Loucy (cell line): ENCODE measurements at regions not wholly inside any gene's neighbourhood (a gene's known extent, or its start where the extent isn't known, plus 50 kb on each side); places are given as distances from the start of the nearest gene placed in this dataset.

Experiments used
- H2AFZ ChIP-seq: fragments of 200-600 bp; sonication (generic); 2 replicates; pipeline ENCODE4 v1.6.0; 2016; ENCODE audit warnings: antibody characterized with exemption, mild to moderate bottlenecking, low read length, moderate library complexity
- H3F3A ChIP-seq: fragments of 200-600 bp; 2 replicates; pipeline ENCODE4 v1.6.0; 2016; ENCODE audit warnings: antibody characterized with exemption, low read depth, mild to moderate bottlenecking
- H3K27me3 ChIP-seq: fragments of 200-600 bp; sonication (generic); 2 replicates; pipeline ENCODE4 v1.6.1; 2014; ENCODE audit warnings: low read length, mild to moderate bottlenecking; ENCODE audit not compliant: insufficient read depth, poor library complexity, severe bottlenecking
- H3K36me3 ChIP-seq: fragments of 200-600 bp; sonication (generic); 2 replicates; pipeline ENCODE4 v1.6.1; 2016; ENCODE audit warnings: low read length; ENCODE audit not compliant: insufficient read depth
- H3K4me1 ChIP-seq: fragments of 200-600 bp; sonication (generic); 2 replicates; pipeline ENCODE4 v1.5.1; 2014; ENCODE audit warnings: low read length, mild to moderate bottlenecking; ENCODE audit not compliant: insufficient read depth, poor library complexity, severe bottlenecking
- H3K4me2 ChIP-seq: fragments of 200-600 bp; sonication (generic); 2 replicates; pipeline ENCODE4 v1.6.0; 2014; ENCODE audit warnings: antibody characterized with exemption, low read length, low read depth, mild to moderate bottlenecking; ENCODE audit not compliant: poor library complexity, severe bottlenecking
- H3K4me3 ChIP-seq: fragments of 200-600 bp; sonication (generic); 2 replicates; pipeline ENCODE4 v1.5.1; 2014; ENCODE audit warnings: low read length, mild to moderate bottlenecking, mixed read lengths; ENCODE audit not compliant: poor library complexity, severe bottlenecking
- H3K79me2 ChIP-seq: fragments of 200-600 bp; sonication (generic); 2 replicates; pipeline ENCODE4 v1.6.1; 2014; ENCODE audit warnings: low read length; ENCODE audit not compliant: insufficient read depth
- H3K9ac ChIP-seq: fragments of 200-600 bp; sonication (generic); 2 replicates; pipeline ENCODE4 v1.6.0; 2014; ENCODE audit warnings: mild to moderate bottlenecking, low read depth, low read length, moderate library complexity; ENCODE audit not compliant: poor library complexity, severe bottlenecking
- H3K9me2 ChIP-seq: fragments of 200-600 bp; sonication (generic); replicated peaks from 2 replicates; pipeline ENCODE4 v1.6.1; 2016; ENCODE audit warnings: low read depth, low read length, mixed read lengths
- H3K9me3 ChIP-seq: fragments of 200-600 bp; sonication (generic); 2 replicates; pipeline ENCODE4 v1.6.1; 2014; ENCODE audit warnings: mild to moderate bottlenecking, antibody characterized with exemption, low read length, low read depth; ENCODE audit not compliant: insufficient read depth
- H4K20me1 ChIP-seq: fragments of 200-600 bp; sonication (generic); 2 replicates; pipeline ENCODE4 v1.6.0; 2014; ENCODE audit warnings: antibody characterized with exemption, low read length, mild to moderate bottlenecking; ENCODE audit not compliant: insufficient read depth, poor library complexity, severe bottlenecking
- EZH2phosphoT487 ChIP-seq: fragments of 200-600 bp; IDR thresholded peaks from 2 replicates; pipeline ENCODE4 v1.6.1; 2018; ENCODE audit warnings: antibody characterized with exemption, mild to moderate bottlenecking, moderate library complexity, borderline replicate concordance
- TF ChIP-seq, protein P1 (sequence below): fragments of 200-600 bp; sonication (generic); conservative IDR thresholded peaks from 2 replicates; pipeline ENCODE4 v1.5.1; 2014; ENCODE audit warnings: mild to moderate bottlenecking, antibody characterized with exemption, low read length

DNA sequence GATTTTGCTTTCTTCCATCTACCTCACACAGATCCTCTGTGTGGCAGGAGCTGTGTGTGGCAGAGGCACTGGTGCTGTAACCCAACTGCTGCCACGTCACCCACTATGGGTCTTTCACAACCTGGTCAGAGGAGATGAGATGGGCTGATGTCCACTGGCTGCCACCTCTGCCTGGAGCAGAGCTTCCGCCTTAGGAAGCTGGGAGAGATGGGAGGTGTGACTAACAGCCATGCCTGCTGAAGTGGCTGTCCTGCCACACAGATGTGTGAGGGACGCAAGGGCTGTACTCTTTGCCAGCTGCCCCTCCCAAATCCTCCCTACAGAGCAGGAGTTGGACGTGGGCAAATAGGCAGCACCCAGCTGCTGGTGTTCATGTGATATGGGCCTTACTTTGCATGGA lies 329.5 kb downstream of the GABRB3 start:
- no peaks in the 10 kb centered on the region for H3K27me3 ChIP-seq
- no peaks in the 10 kb centered on the region for H3F3A ChIP-seq
- H3K36me3 ChIP-seq, result no peaks in the 10 kb centered on the region
- TF ChIP-seq, protein P1, sequence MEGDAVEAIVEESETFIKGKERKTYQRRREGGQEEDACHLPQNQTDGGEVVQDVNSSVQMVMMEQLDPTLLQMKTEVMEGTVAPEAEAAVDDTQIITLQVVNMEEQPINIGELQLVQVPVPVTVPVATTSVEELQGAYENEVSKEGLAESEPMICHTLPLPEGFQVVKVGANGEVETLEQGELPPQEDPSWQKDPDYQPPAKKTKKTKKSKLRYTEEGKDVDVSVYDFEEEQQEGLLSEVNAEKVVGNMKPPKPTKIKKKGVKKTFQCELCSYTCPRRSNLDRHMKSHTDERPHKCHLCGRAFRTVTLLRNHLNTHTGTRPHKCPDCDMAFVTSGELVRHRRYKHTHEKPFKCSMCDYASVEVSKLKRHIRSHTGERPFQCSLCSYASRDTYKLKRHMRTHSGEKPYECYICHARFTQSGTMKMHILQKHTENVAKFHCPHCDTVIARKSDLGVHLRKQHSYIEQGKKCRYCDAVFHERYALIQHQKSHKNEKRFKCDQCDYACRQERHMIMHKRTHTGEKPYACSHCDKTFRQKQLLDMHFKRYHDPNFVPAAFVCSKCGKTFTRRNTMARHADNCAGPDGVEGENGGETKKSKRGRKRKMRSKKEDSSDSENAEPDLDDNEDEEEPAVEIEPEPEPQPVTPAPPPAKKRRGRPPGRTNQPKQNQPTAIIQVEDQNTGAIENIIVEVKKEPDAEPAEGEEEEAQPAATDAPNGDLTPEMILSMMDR, result no peak
- no peak for TF ChIP-seq EZH2phosphoT487
- H3K9me2 ChIP-seq, result no peaks in the 10 kb centered on the region
- H3K9me3 ChIP-seq, result no peaks in the 10 kb centered on the region; the same call in 1 of the 2 replicates
- H3K4me2 ChIP-seq, result no peak overlapping the region
- H4K20me1 ChIP-seq, result no peaks in the 10 kb centered on the region
- no peaks in the 10 kb centered on the region for H3K4me1 ChIP-seq
- H3K79me2 ChIP-seq, result no peaks in the 10 kb centered on the region
- no peak overlapping the region for H2AFZ ChIP-seq
- no peak overlapping the region for H3K9ac ChIP-seq
- no peak overlapping the region for H3K4me3 ChIP-seq

DNA sequence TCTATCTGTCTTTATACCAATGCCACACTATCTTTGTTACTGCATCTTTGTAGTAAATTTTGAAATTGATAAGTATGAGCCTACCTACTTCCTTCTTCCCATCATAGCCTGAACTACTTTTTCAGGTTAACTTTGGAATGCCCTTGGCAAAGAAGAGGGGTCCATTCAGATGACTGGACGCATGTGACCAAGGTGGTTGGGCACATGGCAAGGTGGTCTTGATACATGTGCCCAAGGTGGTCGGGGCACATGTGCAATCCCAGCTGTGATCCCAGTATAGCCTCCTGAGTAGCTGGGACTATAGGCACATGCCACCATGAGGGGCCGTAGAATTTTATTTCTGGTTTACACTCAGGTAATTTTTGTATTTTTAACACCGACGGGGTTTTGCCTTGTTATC lies 330.2 kb downstream of the GABRB3 start:
- Histone ChIP-seq H3F3A (no peaks in the 10 kb centered on the region), H3K79me2 (no peaks in the 10 kb centered on the region), H3K4me2 (no peak overlapping the region), H3K9ac (no peak overlapping the region), H3K27me3 (no peaks in the 10 kb centered on the region), H3K36me3 (no peaks in the 10 kb centered on the region), H3K4me3 (no peak overlapping the region), H3K4me1 (no peaks in the 10 kb centered on the region), H3K9me2 (no peaks in the 10 kb centered on the region), H3K9me3 (no peaks in the 10 kb centered on the region; the same call in 1 of the 2 replicates), H2AFZ (no peak overlapping the region), H4K20me1 (no peaks in the 10 kb centered on the region)
- TF ChIP-seq, protein P1, result no peak
- no peak for TF ChIP-seq EZH2phosphoT487

DNA sequence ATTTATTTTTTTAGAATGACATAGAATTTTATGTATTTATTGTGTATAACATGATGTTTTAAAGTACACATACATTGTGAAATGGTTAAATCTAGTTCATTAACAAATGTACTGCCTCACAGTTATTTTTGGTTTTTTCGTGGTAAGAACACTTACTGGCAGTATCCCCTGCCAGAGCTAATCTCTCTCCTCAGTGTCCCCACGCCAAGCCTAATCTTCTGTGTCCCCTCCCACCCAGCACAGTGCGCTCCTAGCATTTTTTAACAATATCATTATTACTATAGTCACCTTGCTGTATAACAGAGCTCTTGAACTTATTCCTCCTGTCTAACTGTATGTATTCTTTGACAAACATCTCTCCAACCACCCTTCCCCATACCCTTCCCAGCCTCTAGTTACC lies 333.2 kb downstream of the GABRB3 start:
- H3K4me1 ChIP-seq, result no peaks in the 10 kb centered on the region
- H3K36me3 ChIP-seq, result no peaks in the 10 kb centered on the region
- no peaks in the 10 kb centered on the region for H3F3A ChIP-seq
- H3K4me3 ChIP-seq, result no peak overlapping the region
- H3K4me2 ChIP-seq, result no peak overlapping the region
- no peaks in the 10 kb centered on the region for H3K27me3 ChIP-seq
- TF ChIP-seq, protein P1, result no peak
- TF ChIP-seq EZH2phosphoT487, result no peak
- H3K9ac ChIP-seq, result no peak overlapping the region
- no peak overlapping the region for H2AFZ ChIP-seq
- no peaks in the 10 kb centered on the region for H4K20me1 ChIP-seq
- H3K79me2 ChIP-seq, result no peaks in the 10 kb centered on the region
- H3K9me3 ChIP-seq, result no peaks in the 10 kb centered on the region; the same call in 1 of the 2 replicates
- H3K9me2 ChIP-seq, result no peaks in the 10 kb centered on the region
